ENCODE measurements at regions not wholly inside any gene's neighbourhood (a gene's known extent, or its start where the extent isn't known, plus 50 kb on each side); places are given as distances from the start of the nearest gene placed in this dataset.

DNA sequence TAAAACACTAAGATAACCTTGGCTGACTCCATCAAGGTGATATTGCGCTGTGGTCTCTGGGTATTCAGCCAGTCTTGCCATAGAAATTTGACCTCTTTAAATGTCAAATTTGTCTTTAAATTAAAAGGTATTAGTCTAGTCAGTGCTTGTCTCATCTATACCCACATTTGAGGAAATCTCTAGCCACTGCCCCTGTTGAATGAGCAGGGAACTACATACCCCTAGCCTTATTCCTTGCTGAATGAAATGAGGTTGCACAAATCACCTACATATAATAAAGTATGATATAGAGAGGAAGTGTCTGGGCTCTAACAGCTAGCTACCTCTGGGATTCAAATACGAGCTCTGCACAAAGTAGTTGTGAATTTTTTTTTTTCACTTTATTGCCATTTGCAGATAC, 256.8 kb downstream of the C12orf50 start:
- TF ChIP-seq, protein P1, sequence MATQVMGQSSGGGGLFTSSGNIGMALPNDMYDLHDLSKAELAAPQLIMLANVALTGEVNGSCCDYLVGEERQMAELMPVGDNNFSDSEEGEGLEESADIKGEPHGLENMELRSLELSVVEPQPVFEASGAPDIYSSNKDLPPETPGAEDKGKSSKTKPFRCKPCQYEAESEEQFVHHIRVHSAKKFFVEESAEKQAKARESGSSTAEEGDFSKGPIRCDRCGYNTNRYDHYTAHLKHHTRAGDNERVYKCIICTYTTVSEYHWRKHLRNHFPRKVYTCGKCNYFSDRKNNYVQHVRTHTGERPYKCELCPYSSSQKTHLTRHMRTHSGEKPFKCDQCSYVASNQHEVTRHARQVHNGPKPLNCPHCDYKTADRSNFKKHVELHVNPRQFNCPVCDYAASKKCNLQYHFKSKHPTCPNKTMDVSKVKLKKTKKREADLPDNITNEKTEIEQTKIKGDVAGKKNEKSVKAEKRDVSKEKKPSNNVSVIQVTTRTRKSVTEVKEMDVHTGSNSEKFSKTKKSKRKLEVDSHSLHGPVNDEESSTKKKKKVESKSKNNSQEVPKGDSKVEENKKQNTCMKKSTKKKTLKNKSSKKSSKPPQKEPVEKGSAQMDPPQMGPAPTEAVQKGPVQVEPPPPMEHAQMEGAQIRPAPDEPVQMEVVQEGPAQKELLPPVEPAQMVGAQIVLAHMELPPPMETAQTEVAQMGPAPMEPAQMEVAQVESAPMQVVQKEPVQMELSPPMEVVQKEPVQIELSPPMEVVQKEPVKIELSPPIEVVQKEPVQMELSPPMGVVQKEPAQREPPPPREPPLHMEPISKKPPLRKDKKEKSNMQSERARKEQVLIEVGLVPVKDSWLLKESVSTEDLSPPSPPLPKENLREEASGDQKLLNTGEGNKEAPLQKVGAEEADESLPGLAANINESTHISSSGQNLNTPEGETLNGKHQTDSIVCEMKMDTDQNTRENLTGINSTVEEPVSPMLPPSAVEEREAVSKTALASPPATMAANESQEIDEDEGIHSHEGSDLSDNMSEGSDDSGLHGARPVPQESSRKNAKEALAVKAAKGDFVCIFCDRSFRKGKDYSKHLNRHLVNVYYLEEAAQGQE (IDR thresholded peaks at IDR 0.05; ENCODE audit: borderline replicate concordance), result no peak
- TF ChIP-seq, protein P2, sequence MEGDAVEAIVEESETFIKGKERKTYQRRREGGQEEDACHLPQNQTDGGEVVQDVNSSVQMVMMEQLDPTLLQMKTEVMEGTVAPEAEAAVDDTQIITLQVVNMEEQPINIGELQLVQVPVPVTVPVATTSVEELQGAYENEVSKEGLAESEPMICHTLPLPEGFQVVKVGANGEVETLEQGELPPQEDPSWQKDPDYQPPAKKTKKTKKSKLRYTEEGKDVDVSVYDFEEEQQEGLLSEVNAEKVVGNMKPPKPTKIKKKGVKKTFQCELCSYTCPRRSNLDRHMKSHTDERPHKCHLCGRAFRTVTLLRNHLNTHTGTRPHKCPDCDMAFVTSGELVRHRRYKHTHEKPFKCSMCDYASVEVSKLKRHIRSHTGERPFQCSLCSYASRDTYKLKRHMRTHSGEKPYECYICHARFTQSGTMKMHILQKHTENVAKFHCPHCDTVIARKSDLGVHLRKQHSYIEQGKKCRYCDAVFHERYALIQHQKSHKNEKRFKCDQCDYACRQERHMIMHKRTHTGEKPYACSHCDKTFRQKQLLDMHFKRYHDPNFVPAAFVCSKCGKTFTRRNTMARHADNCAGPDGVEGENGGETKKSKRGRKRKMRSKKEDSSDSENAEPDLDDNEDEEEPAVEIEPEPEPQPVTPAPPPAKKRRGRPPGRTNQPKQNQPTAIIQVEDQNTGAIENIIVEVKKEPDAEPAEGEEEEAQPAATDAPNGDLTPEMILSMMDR (IDR thresholded peaks at IDR 0.05; ENCODE audit: poor library complexity, severe bottlenecking), result no peak
- TF ChIP-seq POLR2AphosphoS5 (IDR thresholded peaks at IDR 0.05), result no peak
- no peak for TF ChIP-seq MXI1 (conservative IDR thresholded peaks at IDR 0.05; ENCODE audit: poor library complexity, severe bottlenecking)

All from neural cell (in vitro differentiated cells).